WTC11 (cell line): ENCODE measurements at regions not wholly inside any gene's neighbourhood (a gene's known extent, or its start where the extent isn't known, plus 50 kb on each side); places are given as distances from the start of the nearest gene placed in this dataset.

ENCODE experiments used
- ATAC-seq: fragments of 200-7000 bp; cut with Tn5 transposase; 2 replicates; pipeline ENCODE4 v1.10.0; 2021; ENCODE audit warnings: mild to moderate bottlenecking, moderate library complexity
- CTCF ChIA-PET: fragments of 300-600 bp; sonication (Branson Sonifier 250); formaldehyde crosslinking; loops from one replicate; lab custom pipeline; 2021; ENCODE audit warnings: antibody characterized with exemption; lab: Charles Lee
- POLR2A ChIA-PET: fragments of 350-600 bp; sonication (Branson Sonifier 250); formaldehyde crosslinking; loops from one replicate; lab custom pipeline; 2021; ENCODE audit warnings: antibody characterized with exemption; lab: Charles Lee
- DNase-seq: peaks from one replicate; pipeline ENCODE4 v3.0.0; 2021; ENCODE audit warnings: low spot score
- H3K27ac Mint-ChIP-seq: 2 replicates; pipeline ENCODE4 v1.8.0; 2021; ENCODE audit warnings: mixed read lengths
- H3K27me3 Mint-ChIP-seq: 2 replicates; pipeline ENCODE4 v1.8.0; 2021; ENCODE audit warnings: low read depth, mild to moderate bottlenecking, moderate library complexity, mixed read lengths
- H3K36me3 Mint-ChIP-seq: 2 replicates; pipeline ENCODE4 v1.8.0; 2021; ENCODE audit warnings: mixed read lengths
- H3K4me1 Mint-ChIP-seq: 2 replicates; pipeline ENCODE4 v1.8.0; 2022; ENCODE audit warnings: mixed read lengths
- H3K4me3 Mint-ChIP-seq: 2 replicates; pipeline ENCODE4 v1.8.0; 2021; ENCODE audit warnings: mild to moderate bottlenecking, moderate library complexity, mixed read lengths
- H3K9me3 Mint-ChIP-seq: 2 replicates; pipeline ENCODE4 v1.8.0; 2021; ENCODE audit warnings: mixed read lengths
- ARID4B ChIP-seq: sonication (generic); formaldehyde crosslinking; IDR thresholded peaks from 2 replicates; pipeline ENCODE4 v1.8.0; 2023; ENCODE audit warnings: missing genetic modification reagents, mild to moderate bottlenecking, borderline replicate concordance
- ATF1 ChIP-seq: sonication (generic); formaldehyde crosslinking; IDR thresholded peaks from 2 replicates; pipeline ENCODE4 v1.8.1; 2023; ENCODE audit warnings: mild to moderate bottlenecking, moderate library complexity, missing genetic modification reagents
- ATF6 ChIP-seq: sonication (generic); formaldehyde crosslinking; IDR thresholded peaks from 2 replicates; pipeline ENCODE4 v1.8.1; 2023; ENCODE audit warnings: mild to moderate bottlenecking, missing genetic modification reagents
- CREM ChIP-seq: sonication (generic); formaldehyde crosslinking; IDR thresholded peaks from 2 replicates; pipeline ENCODE4 v1.8.1; 2022; ENCODE audit warnings: mild to moderate bottlenecking, missing genetic modification reagents, moderate library complexity
- E2F1 ChIP-seq: sonication (generic); formaldehyde crosslinking; IDR thresholded peaks from 2 replicates; pipeline ENCODE4 v1.8.0; 2022; ENCODE audit warnings: mild to moderate bottlenecking, missing genetic modification reagents
- E2F4 ChIP-seq: sonication (generic); formaldehyde crosslinking; IDR thresholded peaks from 2 replicates; pipeline ENCODE4 v1.8.1; 2022; ENCODE audit warnings: low read depth, mild to moderate bottlenecking, moderate library complexity, missing genetic modification reagents, borderline replicate concordance
- ELF4 ChIP-seq: sonication (generic); formaldehyde crosslinking; IDR thresholded peaks from 2 replicates; pipeline ENCODE4 v1.8.1; 2022; ENCODE audit warnings: low read depth, mild to moderate bottlenecking, moderate library complexity, missing genetic modification reagents
- EMX1 ChIP-seq: fragments of 250-450 bp; sonication (Bioruptor Pico); IDR thresholded peaks from 2 replicates; pipeline ENCODE4 v1.8.0; 2021; ENCODE audit warnings: mild to moderate bottlenecking
- HMGA2 ChIP-seq: fragments of 250-450 bp; sonication (Bioruptor Pico); IDR thresholded peaks from 2 replicates; pipeline ENCODE4 v1.4.0; 2021; ENCODE audit warnings: mild to moderate bottlenecking, moderate library complexity
- NFE2L1 ChIP-seq: sonication (generic); formaldehyde crosslinking; IDR thresholded peaks from 2 replicates; pipeline ENCODE4 v1.8.1; 2023; ENCODE audit warnings: missing genetic modification reagents
- OVOL2 ChIP-seq: fragments of 250-450 bp; sonication (Bioruptor Pico); IDR thresholded peaks from 2 replicates; pipeline ENCODE4 v1.9.0; 2021; ENCODE audit warnings: mild to moderate bottlenecking, borderline replicate concordance
- RORB ChIP-seq: fragments of 250-450 bp; sonication (Bioruptor Pico); IDR thresholded peaks from 2 replicates; pipeline ENCODE4 v1.9.0; 2021; ENCODE audit warnings: mild to moderate bottlenecking
- SMAD4 ChIP-seq: sonication (generic); formaldehyde crosslinking; IDR thresholded peaks from 2 replicates; pipeline ENCODE4 v1.8.0; 2022; ENCODE audit warnings: mild to moderate bottlenecking, missing genetic modification reagents
- TCF7 ChIP-seq: sonication (generic); formaldehyde crosslinking; IDR thresholded peaks from 2 replicates; pipeline ENCODE4 v1.8.0; 2022; ENCODE audit warnings: mild to moderate bottlenecking, low read depth, missing genetic modification reagents, moderate library complexity
- TEAD1 ChIP-seq: sonication (generic); formaldehyde crosslinking; IDR thresholded peaks from 2 replicates; pipeline ENCODE4 v1.8.0; 2022; ENCODE audit warnings: mild to moderate bottlenecking, missing genetic modification reagents
- USF1 ChIP-seq: sonication (generic); formaldehyde crosslinking; IDR thresholded peaks from 2 replicates; pipeline ENCODE4 v1.8.0; 2022; ENCODE audit warnings: mild to moderate bottlenecking, missing genetic modification reagents
- ZBTB21 ChIP-seq: sonication (generic); formaldehyde crosslinking; IDR thresholded peaks from 2 replicates; pipeline ENCODE4 v1.8.1; 2023; ENCODE audit warnings: mild to moderate bottlenecking, missing genetic modification reagents, borderline replicate concordance
- ZNF317 ChIP-seq: sonication (generic); formaldehyde crosslinking; IDR thresholded peaks from 2 replicates; pipeline ENCODE4 v1.8.1; 2023; ENCODE audit warnings: low read depth, mild to moderate bottlenecking, moderate library complexity, missing genetic modification reagents, borderline replicate concordance
- ZNF416 ChIP-seq: fragments of 250-450 bp; sonication (Bioruptor Pico); IDR thresholded peaks from 2 replicates; pipeline ENCODE4 v1.9.0; 2021; ENCODE audit warnings: mild to moderate bottlenecking, inconsistent platforms
- ZNF671 ChIP-seq: fragments of 250-450 bp; sonication (Bioruptor Pico); IDR thresholded peaks from 2 replicates; pipeline ENCODE4 v1.8.0; 2021; ENCODE audit warnings: mild to moderate bottlenecking

- no peak for DNase-seq
- H3K4me3 Mint-ChIP-seq = no peak overlapping the region
- CTCF ChIA-PET = no interaction called here
- no peaks in the 10 kb centered on the region; the same call in 1 of the 2 replicates for H3K27me3 Mint-ChIP-seq
- peaks cover 17% of the 10 kb centered on the region for H3K36me3 Mint-ChIP-seq
- TF ChIP-seq ZNF416 (CRISPR knock-in tag) = no peak
- TF ChIP-seq ZNF671 (CRISPR knock-in tag) = no peak
- TF ChIP-seq ZBTB21 (CRISPR knock-in tag) = no peak
- no peak for TF ChIP-seq RORB
- TF ChIP-seq ATF1 (CRISPR knock-in tag) = no peak
- no peak for TF ChIP-seq CREM
- TF ChIP-seq E2F4 (CRISPR knock-in tag) = no peak
- no peak for TF ChIP-seq OVOL2 (CRISPR knock-in tag)
- no peak for TF ChIP-seq ELF4 (CRISPR knock-in tag)
- no peak for TF ChIP-seq EMX1
- no peak for TF ChIP-seq TEAD1 (CRISPR knock-in tag)
- TF ChIP-seq SMAD4 (CRISPR knock-in tag) = no peak
- no peak for TF ChIP-seq ATF6 (CRISPR knock-in tag)
- TF ChIP-seq ZNF317 (CRISPR knock-in tag) = no peak
- TF ChIP-seq E2F1 (CRISPR knock-in tag) = no peak
- TF ChIP-seq NFE2L1 = no peak
- TF ChIP-seq USF1 (CRISPR knock-in tag) = no peak
- TF ChIP-seq ARID4B = no peak
- no peak for TF ChIP-seq TCF7 (CRISPR knock-in tag)
- no peak for TF ChIP-seq HMGA2 (CRISPR knock-in tag)
- TF ChIP-seq, all 79 proteins: peak for 0
- Mint-ChIP-seq H3K9me3 (peaks cover 53% of the 10 kb centered on the region), H3K27ac (no peak overlapping the region), H3K4me1 (no peaks in the 10 kb centered on the region)
- POLR2A ChIA-PET = no interaction called here
- no peak for ATAC-seq
Measured at GRCh38 chr21:24011087-24011486, 1596.2 kb downstream of the MRPL39 start.
